Peyer's patch (tissue), 4 donors: ENCODE measurements at regions not wholly inside any gene's neighbourhood (a gene's known extent, or its start where the extent isn't known, plus 50 kb on each side); places are given as distances from the start of the nearest gene placed in this dataset.

ENCODE experiments used
- DNase-seq, 3 donors: peaks; one replicate each; pipeline ENCODE4 v3.0.0-alpha.2; 2017 to 2019
- H3K27ac ChIP-seq, 4 donors: fragments of 200-600 bp; sonication (generic); one replicate each; pipeline ENCODE4 v1.5.1; 2016 to 2019
- H3K27me3 ChIP-seq, 2 donors: fragments of 200-600 bp; sonication (generic); one replicate each; pipeline ENCODE4 v1.5.1; 2019
- H3K36me3 ChIP-seq, 3 donors: fragments of 200-600 bp; sonication (generic); one replicate each; pipeline ENCODE4 v1.5.1; 2016 to 2019
- H3K4me1 ChIP-seq, 4 donors: fragments of 200-600 bp; sonication (generic); one replicate each; pipeline ENCODE4 v1.5.1; 2016 to 2019
- H3K4me3 ChIP-seq, 4 donors: fragments of 200-600 bp; sonication (generic); 1 replicate in 3 of 4; 2 replicates in 1 of 4; pipeline ENCODE4 v1.5.1; 2016 to 2019; ENCODE audit warnings: mild to moderate bottlenecking in 1 of 4
- H3K9me3 ChIP-seq, 4 donors: fragments of 200-600 bp; sonication (generic); one replicate each; pipeline ENCODE4 v1.5.1; 2016 to 2019; ENCODE audit warnings: mild to moderate bottlenecking in 1 of 4
- CTCF ChIP-seq, 6 experiments: fragments of 450-650 bp in 4 of 6; fragments of 200-600 bp in 2 of 6; sonication (generic) in 1 of 6; IDR thresholded peaks; one replicate each; pipeline ENCODE4 v1.5.1; 2017 to 2019; ENCODE audit warnings: antibody characterized with exemption in 6 of 6, mild to moderate bottlenecking in 3 of 6, moderate library complexity in 1 of 6
- POLR2A ChIP-seq, 2 donors: fragments of 450-650 bp; IDR thresholded peaks; one replicate each; pipeline ENCODE4 v1.5.1; 2017; ENCODE audit warnings: antibody characterized with exemption in 2 of 2, mild to moderate bottlenecking in 2 of 2, moderate library complexity in 2 of 2

- no peaks in the 10 kb centered on the region for H3K36me3 ChIP-seq
- TF ChIP-seq POLR2A (IDR thresholded peaks at IDR 0.05) (no peak), CTCF (IDR thresholded peaks at IDR 0.05) (no peak)
Observed at GRCh38 chr2:21289551-21289950, 165.8 kb downstream of the TDRD15 start.

GRCh38 chr2:21289989-21290388 lies 166.2 kb downstream of the TDRD15 start:
- no peaks in the 10 kb centered on the region for H3K4me1 ChIP-seq
- DNase-seq, result no peak
- H3K9me3 ChIP-seq, result no peaks in the 10 kb centered on the region
- no peak overlapping the region for H3K4me3 ChIP-seq
- no peak overlapping the region for H3K27ac ChIP-seq
- H3K36me3 ChIP-seq, result no peaks in the 10 kb centered on the region
- no peaks in the 10 kb centered on the region for H3K27me3 ChIP-seq
- TF ChIP-seq CTCF (IDR thresholded peaks at IDR 0.05), result no peak
- TF ChIP-seq POLR2A (IDR thresholded peaks at IDR 0.05), result no peak

More at GRCh38 chr2:21289551-21289950, 165.8 kb downstream of the TDRD15 start:
- H3K27me3 ChIP-seq, result no peaks in the 10 kb centered on the region
- H3K4me1 ChIP-seq, result no peaks in the 10 kb centered on the region
- no peaks in the 10 kb centered on the region for H3K9me3 ChIP-seq
- no peak for DNase-seq
- no peak overlapping the region for H3K4me3 ChIP-seq
- H3K27ac ChIP-seq, result no peak overlapping the region

- H3K27ac ChIP-seq, result no peak overlapping the region
- H3K36me3 ChIP-seq, result no peaks in the 10 kb centered on the region
- DNase-seq, result no peak
- no peaks in the 10 kb centered on the region for H3K27me3 ChIP-seq
- no peaks in the 10 kb centered on the region for H3K9me3 ChIP-seq
- no peak for TF ChIP-seq POLR2A (IDR thresholded peaks at IDR 0.05)
- no peak for TF ChIP-seq CTCF (IDR thresholded peaks at IDR 0.05)
- no peaks in the 10 kb centered on the region for H3K4me1 ChIP-seq
- no peak overlapping the region for H3K4me3 ChIP-seq
Observed at GRCh38 chr2:21291426-21291825, 167.7 kb downstream of the TDRD15 start.

GRCh38 chr2:21294446-21294845 lies 170.7 kb downstream of the TDRD15 start:
- Histone ChIP-seq H3K27me3 (no peaks in the 10 kb centered on the region), H3K4me3 (no peak overlapping the region), H3K36me3 (no peaks in the 10 kb centered on the region), H3K4me1 (no peaks in the 10 kb centered on the region), H3K27ac (no peak overlapping the region), H3K9me3 (no peaks in the 10 kb centered on the region)
- no peak for TF ChIP-seq CTCF (IDR thresholded peaks at IDR 0.05)
- no peak for DNase-seq

- Histone ChIP-seq H3K27ac (no peak overlapping the region), H3K36me3 (no peaks in the 10 kb centered on the region), H3K27me3 (no peaks in the 10 kb centered on the region), H3K9me3 (no peaks in the 10 kb centered on the region), H3K4me1 (no peaks in the 10 kb centered on the region), H3K4me3 (no peak overlapping the region)
- no peak for TF ChIP-seq CTCF (IDR thresholded peaks at IDR 0.05)
- TF ChIP-seq POLR2A (IDR thresholded peaks at IDR 0.05), result no peak
- DNase-seq, result no peak
Observed at GRCh38 chr2:21299411-21299810, 175.6 kb downstream of the TDRD15 start.

- Histone ChIP-seq H3K27me3 (no peaks in the 10 kb centered on the region), H3K36me3 (no peaks in the 10 kb centered on the region), H3K9me3 (no peaks in the 10 kb centered on the region), H3K4me1 (no peaks in the 10 kb centered on the region), H3K4me3 (no peak overlapping the region), H3K27ac (no peak overlapping the region)
- TF ChIP-seq CTCF (IDR thresholded peaks at IDR 0.05), result no peak
- TF ChIP-seq POLR2A (IDR thresholded peaks at IDR 0.05), result no peak
- no peak for DNase-seq
Observed at GRCh38 chr2:21301871-21302455, 178.2 kb downstream of the TDRD15 start.
